ENCODE measurements at regions not wholly inside any gene's neighbourhood (a gene's known extent, or its start where the extent isn't known, plus 50 kb on each side); places are given as distances from the start of the nearest gene placed in this dataset.
"Not testable (repeated sequence)": the region's sequence is repeated elsewhere in the genome, so short reads cannot be mapped to it uniquely, and the experiment has no call there.

- DNase-seq = no peak
These were observed 57.3 kb upstream of the PRSS12 start for GRCh38 chr4:118410138-118410537.

GRCh38 chr4:118417325-118417724 is 64.5 kb upstream of the PRSS12 start:
- DNase-seq = no peak

GRCh38 chr4:118417800-118418199 is 65.0 kb upstream of the PRSS12 start:
- not testable (repeated sequence) for DNase-seq

- not testable (repeated sequence) for DNase-seq
These were observed 65.6 kb upstream of the PRSS12 start for GRCh38 chr4:118418396-118418795.

- DNase-seq = not testable (repeated sequence)
These were observed 66.8 kb upstream of the PRSS12 start for GRCh38 chr4:118419626-118420025.

- DNase-seq = peak; percentile 4 to 31
These were observed 71.3 kb upstream of the PRSS12 start for GRCh38 chr4:118424062-118424461.

- DNase-seq = not testable (repeated sequence)
These were observed 76.1 kb upstream of the PRSS12 start for GRCh38 chr4:118428881-118429280.

- DNase-seq = not testable (repeated sequence)
These were observed 79.6 kb upstream of the PRSS12 start for GRCh38 chr4:118432359-118432758.

- not testable (repeated sequence) for DNase-seq
These were observed 81.0 kb upstream of the PRSS12 start for GRCh38 chr4:118433612-118434375.

GRCh38 chr4:118435415-118435814 is 82.6 kb upstream of the PRSS12 start:
- DNase-seq = not testable (repeated sequence)

- DNase-seq = not testable (repeated sequence)
These were observed 89.5 kb upstream of the PRSS12 start for GRCh38 chr4:118442115-118442837.

GRCh38 chr4:118447397-118447796 is 94.6 kb upstream of the PRSS12 start:
- not testable (repeated sequence) for DNase-seq

- not testable (repeated sequence) for DNase-seq
These were observed 102.1 kb upstream of the PRSS12 start for GRCh38 chr4:118454857-118455256.

- DNase-seq = not testable (repeated sequence)
These were observed 108.6 kb upstream of the PRSS12 start for GRCh38 chr4:118461435-118461834.

GRCh38 chr4:118465831-118466230 is 113.0 kb upstream of the PRSS12 start:
- DNase-seq = not testable (repeated sequence)

- not testable (repeated sequence) for DNase-seq
These were observed 121.3 kb upstream of the PRSS12 start for GRCh38 chr4:118474001-118474626.

- DNase-seq = not testable (repeated sequence)
These were observed 122.0 kb upstream of the PRSS12 start for GRCh38 chr4:118474771-118475170.

- not testable (repeated sequence) for DNase-seq
These were observed 123.1 kb upstream of the PRSS12 start for GRCh38 chr4:118475901-118476300.

GRCh38 chr4:118477826-118478225 is 125.0 kb upstream of the PRSS12 start:
- DNase-seq = not testable (repeated sequence)

GRCh38 chr4:118485801-118486314 is 133.1 kb upstream of the PRSS12 start:
- not testable (repeated sequence) for DNase-seq

GRCh38 chr4:118492963-118493362 is 140.2 kb upstream of the PRSS12 start:
- not testable (repeated sequence) for DNase-seq

- DNase-seq = not testable (repeated sequence)
These were observed 141.6 kb upstream of the PRSS12 start for GRCh38 chr4:118494437-118494836.

- DNase-seq = not testable (repeated sequence)
These were observed 150.2 kb upstream of the PRSS12 start for GRCh38 chr4:118502967-118503366.

All from stimulated activated CD4-positive, alpha-beta T cell treated with anti-CD3 and anti-CD28 coated beads, Interleukin-4, amount 100 ng/mL, for 4 hours (primary cell).